ENCODE measurements at regions not wholly inside any gene's neighbourhood (a gene's known extent, or its start where the extent isn't known, plus 50 kb on each side); places are given as distances from the start of the nearest gene placed in this dataset.

DNA sequence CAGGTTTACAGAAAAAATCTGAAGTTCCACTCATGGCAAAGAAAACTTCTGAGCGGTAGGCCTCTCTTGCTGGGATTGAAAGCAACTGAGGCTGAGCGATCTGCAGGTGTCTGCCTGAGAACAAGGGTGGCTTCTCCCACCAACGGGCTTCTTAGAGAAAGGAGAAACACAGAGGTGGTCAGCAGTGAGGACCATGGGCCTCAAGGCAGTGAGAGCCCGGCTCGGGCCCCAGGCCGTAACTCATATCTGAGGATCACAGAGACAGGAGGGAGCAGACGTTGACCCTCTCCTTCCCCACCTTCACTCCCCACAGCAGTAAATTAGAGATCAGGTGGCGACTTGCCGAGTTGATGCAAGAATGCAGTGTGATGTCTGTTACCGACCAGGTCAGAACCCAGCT lies 50.9 kb upstream of the RTL6 start:
- no peaks in the 10 kb centered on the region for H3K9me3 ChIP-seq (replicated peaks; ENCODE audit: control insufficient read depth, insufficient read depth, low read length)
- H3K4me2 ChIP-seq (ENCODE audit: insufficient read depth, low read length): no peak overlapping the region
- CTCF ChIA-PET: no interaction called here
- no peaks in the 10 kb centered on the region for H3K4me1 ChIP-seq (ENCODE audit: control insufficient read depth, extremely low read depth, insufficient read depth, low read length)
- H3K27me3 ChIP-seq (ENCODE audit: control insufficient read depth in 2 of 2, insufficient read depth in 2 of 2, low read length in 2 of 2): no peaks in the 10 kb centered on the region
- H3K9ac ChIP-seq (replicated peaks; ENCODE audit: extremely low read depth, insufficient read depth, low read length): no peak overlapping the region
- POLR2A ChIA-PET: no interaction called here
- no peaks in the 10 kb centered on the region for H3K9me1 ChIP-seq (replicated peaks; ENCODE audit: control insufficient read depth, extremely low read depth, insufficient read depth, low read length)
- no peaks in the 10 kb centered on the region for H3K79me2 ChIP-seq (ENCODE audit: control insufficient read depth, insufficient read depth, low read length)
- TF ChIP-seq POLR2AphosphoS5 (IDR thresholded peaks at IDR 0.05; ENCODE audit: insufficient read depth, low read depth, low read length) (no peak), FOS (IDR thresholded peaks at IDR 0.05; ENCODE audit: borderline replicate concordance, insufficient read depth, low read length) (no peak), JUN (IDR thresholded peaks at IDR 0.05; ENCODE audit: borderline replicate concordance, insufficient read depth, insufficient read length, low read depth) (no peak), POLR2A (IDR thresholded peaks at IDR 0.05; ENCODE audit: low read depth, low read length) (no peak), MYC (IDR thresholded peaks at IDR 0.05; ENCODE audit: low read depth, low read length) (no peak), EZH2 (IDR thresholded peaks at IDR 0.05; ENCODE audit: borderline replicate concordance, low read depth, low read length, severe bottlenecking) (no peak), GATA2 (IDR thresholded peaks at IDR 0.05; ENCODE audit: insufficient read depth, insufficient read length, low read depth, low read length) (no peak)
- TF ChIP-seq, protein P1, sequence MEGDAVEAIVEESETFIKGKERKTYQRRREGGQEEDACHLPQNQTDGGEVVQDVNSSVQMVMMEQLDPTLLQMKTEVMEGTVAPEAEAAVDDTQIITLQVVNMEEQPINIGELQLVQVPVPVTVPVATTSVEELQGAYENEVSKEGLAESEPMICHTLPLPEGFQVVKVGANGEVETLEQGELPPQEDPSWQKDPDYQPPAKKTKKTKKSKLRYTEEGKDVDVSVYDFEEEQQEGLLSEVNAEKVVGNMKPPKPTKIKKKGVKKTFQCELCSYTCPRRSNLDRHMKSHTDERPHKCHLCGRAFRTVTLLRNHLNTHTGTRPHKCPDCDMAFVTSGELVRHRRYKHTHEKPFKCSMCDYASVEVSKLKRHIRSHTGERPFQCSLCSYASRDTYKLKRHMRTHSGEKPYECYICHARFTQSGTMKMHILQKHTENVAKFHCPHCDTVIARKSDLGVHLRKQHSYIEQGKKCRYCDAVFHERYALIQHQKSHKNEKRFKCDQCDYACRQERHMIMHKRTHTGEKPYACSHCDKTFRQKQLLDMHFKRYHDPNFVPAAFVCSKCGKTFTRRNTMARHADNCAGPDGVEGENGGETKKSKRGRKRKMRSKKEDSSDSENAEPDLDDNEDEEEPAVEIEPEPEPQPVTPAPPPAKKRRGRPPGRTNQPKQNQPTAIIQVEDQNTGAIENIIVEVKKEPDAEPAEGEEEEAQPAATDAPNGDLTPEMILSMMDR (IDR thresholded peaks at IDR 0.05; ENCODE audit: extremely low read depth in 1 of 2, insufficient read depth in 1 of 2, low read depth in 1 of 2, low read length in 2 of 2): no peak
- TF ChIP-seq, protein P2, sequence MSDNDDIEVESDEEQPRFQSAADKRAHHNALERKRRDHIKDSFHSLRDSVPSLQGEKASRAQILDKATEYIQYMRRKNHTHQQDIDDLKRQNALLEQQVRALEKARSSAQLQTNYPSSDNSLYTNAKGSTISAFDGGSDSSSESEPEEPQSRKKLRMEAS (IDR thresholded peaks at IDR 0.05; ENCODE audit: insufficient read depth, insufficient read length): no peak
- DNase-seq (ENCODE audit: low read depth, low spot score): no peak
- no peaks in the 10 kb centered on the region for H3K36me3 ChIP-seq (ENCODE audit: control insufficient read depth in 2 of 2, extremely low read depth in 1 of 2, insufficient read depth in 2 of 2, low read length in 2 of 2)
- H4K20me1 ChIP-seq (replicated peaks; ENCODE audit: control insufficient read depth, extremely low read depth, insufficient read depth, low read length): no peaks in the 10 kb centered on the region
- FAIRE-seq: no peak
- intact Hi-C loops (cut with micrococcal nuclease) (no loop called here), dilution Hi-C loops (cut with MboI; ENCODE audit: extremely low pct_ligation_motif_present, low sequenced_read_pairs) (no loop called here)
- no peak overlapping the region for H2AFZ ChIP-seq (ENCODE audit: low read depth, low read length)
- BruUV-seq (replicated peaks): no TSS peak
- H3K27ac ChIP-seq (ENCODE audit: insufficient read depth, low read depth, low read length): no peak overlapping the region
- H3K4me3 ChIP-seq (replicated peaks in 1 of 3; ENCODE audit: insufficient read depth in 1 of 3, low read depth in 1 of 3, low read length in 3 of 3): no peak overlapping the region

All from endothelial cell of umbilical vein (primary cell).